ENCODE measurements at regions not wholly inside any gene's neighbourhood (a gene's known extent, or its start where the extent isn't known, plus 50 kb on each side); places are given as distances from the start of the nearest gene placed in this dataset.

DNA sequence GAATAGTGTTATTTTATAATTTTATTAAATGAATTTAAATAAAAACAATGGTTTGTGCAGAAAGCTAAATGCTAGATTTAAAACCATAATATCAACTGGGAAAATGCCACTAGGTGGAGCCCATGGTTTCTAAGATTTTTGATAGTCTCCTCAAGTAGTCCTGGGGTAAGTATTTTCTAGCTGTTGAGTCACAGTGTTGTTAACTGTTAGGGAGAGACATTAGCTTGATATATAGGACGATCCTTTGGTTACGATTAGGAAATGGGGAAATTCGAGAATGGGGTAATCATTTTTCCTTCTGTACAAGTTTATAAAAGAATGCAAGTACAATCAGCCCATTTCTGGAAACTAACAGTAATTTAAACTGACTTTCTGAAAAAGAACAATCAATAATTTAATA, 378.4 kb downstream of the ANKRD50 start:
- peak; percentile 80 for DNase-seq

DNA sequence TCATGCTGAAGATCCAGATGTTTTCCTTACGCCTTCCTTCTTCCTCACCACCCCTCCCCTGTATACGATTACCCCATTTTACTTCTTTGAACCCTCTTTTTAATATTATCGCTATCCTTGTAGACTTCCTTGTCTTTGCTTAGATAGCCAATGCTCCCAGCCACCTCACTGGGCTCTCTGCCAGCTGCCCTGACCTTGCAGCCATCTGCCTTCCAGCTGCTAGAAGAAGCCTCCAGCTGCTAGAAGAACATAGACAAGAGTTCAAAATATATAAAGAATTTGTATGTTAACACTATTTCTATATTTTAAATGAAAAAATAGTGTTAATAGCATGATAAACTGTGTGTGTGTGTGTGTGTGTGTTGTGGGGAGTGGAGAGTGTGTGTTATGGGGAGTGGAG, 374.7 kb downstream of the ANKRD50 start:
- no peak for DNase-seq

DNA sequence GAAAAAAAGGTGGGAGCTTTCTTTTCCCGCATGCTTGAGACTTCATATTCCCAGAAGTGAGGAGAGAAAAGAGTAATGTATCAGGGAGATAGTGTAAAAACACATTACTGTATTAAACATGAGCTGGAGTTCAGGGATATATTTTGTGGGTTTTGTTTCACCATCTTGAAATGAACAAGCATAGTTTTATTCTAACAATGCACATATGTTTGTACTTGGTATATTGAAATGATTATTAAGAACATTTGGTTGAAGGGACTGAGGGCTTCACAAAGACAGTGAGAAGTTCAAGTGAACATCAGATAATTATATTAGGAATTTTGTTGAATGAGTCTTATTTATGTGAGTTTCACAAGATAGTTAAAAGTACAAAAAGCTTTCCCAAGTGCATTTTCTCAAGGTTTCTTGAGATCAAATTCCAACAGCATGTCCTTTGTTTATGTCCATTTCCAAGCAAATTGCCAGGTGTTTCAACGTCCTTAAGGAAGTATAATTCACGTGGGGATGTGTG, 368.8 kb downstream of the ANKRD50 start:
- no peak for DNase-seq

DNA sequence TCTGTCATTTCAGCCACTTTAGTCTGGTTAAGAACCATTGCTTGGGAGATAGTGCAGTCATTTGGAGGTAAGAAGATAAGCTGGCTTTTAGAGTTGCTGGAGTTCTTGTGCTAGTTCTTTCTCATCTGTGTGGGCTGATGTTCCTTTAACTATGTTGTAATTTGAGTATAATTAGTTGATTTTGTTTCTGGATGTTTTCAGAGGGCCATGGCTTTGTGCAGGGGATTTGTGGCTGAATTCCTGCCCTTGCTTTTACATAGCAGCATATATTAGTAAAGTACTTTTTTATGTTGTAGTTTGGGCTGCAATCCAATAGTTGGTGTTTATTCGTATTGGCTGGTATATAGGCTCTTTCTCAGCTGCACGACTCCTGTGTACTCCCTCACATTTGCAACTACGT, 339.6 kb downstream of the ANKRD50 start:
- DNase-seq: no peak

DNA sequence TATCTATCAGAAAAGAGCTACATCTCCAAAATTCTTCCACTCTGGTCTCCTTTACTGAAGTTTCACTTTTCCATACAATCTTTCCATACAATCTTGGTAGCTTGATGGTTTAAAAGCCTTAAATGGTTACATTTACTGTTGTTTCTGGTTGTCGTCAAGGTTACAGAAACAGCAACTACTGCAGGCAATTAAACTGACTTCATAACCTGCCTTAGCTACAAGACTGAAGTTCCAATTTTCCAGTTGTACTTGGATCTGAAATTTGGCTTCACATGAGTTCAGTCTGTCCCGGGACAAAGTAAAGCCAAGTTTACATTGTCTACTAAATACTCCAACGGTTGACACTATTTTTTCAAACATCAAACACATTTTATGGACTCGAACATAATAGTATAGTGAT, 326.4 kb downstream of the ANKRD50 start:
- DNase-seq: no peak

DNA sequence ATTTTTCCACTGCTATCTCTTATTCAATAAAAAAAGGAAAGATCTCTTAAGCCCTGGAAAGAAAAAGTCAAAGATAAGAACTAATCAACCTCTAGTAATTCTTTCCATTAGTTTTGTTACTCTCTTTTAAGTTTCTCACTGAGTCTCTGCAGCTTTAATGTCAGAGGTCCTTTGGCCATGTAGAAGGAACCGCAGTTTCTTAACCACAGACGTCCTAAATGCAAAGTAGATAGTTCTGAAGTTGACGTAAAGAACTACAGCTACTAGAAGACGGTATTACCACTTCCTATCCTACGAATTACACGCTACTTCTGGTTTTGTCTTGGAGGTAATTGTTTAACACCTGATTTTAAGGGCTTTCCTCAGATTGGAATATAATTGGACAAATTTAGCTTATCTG, 325.9 kb downstream of the ANKRD50 start:
- no peak for DNase-seq

DNA sequence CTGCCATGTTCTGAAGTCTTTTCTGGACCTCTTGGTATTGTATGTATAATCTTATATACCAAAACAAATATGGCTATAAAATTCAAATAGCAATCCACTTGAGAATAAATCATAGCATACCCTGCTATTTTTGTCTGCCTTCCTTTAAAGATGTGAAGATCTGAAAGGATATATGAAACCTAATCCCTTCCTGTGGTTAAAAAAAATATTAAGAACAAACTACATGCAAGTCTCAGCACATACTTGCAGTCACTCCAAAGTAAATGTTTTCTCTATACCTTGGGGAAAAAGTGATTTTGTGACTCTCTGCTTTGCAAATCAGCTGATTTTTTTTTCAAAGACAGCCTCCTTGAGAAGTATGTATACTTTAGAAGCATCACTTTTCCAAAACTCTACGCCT, 322.9 kb downstream of the ANKRD50 start:
- peak; percentile 59 for DNase-seq

DNA sequence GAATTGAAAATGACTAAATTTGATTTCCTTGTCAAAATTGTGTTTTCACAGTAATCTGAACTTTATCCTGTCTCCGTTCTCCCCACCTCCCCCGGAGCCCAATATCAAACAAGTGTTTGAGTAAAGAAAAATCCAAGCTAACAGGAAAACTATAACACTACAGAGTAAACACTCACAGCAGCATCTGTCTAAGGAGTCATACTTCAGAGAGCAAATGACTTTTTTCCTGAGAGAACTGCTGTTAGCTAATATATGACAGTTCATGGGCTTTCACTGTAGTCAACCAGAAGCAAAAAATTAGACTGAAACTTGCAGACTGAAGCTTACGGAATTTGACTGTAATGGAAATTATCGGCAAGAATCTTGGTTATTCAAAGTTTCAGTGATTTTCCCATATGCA, 321.7 kb downstream of the ANKRD50 start:
- DNase-seq: no peak

DNA sequence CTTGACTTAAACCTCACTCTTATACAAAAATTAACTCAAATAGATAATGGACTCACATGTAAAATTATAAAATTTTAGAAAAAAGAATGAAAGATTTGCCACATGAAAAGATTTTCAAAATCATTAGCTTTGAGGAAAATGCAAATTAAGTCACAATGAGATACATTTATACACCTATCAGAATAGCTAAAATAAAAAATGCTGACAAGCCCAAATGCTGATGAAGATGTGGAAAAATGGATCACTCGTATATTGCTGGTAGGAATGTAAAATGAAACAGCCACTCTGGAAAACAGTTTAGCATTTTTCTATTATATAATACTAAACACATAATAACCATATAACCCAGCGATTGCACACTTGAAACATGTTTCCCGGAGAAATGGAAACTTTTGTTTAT, 316.2 kb downstream of the ANKRD50 start:
- no peak for DNase-seq

DNA sequence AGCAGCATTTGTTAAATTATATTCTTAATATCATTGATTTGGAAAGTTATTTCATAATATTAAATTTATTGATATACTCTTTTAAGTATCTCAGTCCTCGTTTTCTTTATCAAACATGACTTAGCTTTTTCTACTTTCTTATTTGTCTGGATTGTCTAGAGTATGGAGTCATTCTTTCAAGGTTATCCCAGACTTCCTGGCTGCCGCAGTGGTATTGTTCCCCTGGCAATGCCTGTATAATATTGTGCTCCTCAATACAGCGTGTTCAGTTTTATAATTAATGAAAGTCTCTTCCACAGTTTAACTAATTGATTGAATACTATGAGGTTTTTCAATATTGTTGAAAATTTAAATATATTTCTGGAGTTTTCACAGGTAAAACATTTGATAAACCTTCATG, 310.9 kb downstream of the ANKRD50 start:
- DNase-seq: no peak

DNA sequence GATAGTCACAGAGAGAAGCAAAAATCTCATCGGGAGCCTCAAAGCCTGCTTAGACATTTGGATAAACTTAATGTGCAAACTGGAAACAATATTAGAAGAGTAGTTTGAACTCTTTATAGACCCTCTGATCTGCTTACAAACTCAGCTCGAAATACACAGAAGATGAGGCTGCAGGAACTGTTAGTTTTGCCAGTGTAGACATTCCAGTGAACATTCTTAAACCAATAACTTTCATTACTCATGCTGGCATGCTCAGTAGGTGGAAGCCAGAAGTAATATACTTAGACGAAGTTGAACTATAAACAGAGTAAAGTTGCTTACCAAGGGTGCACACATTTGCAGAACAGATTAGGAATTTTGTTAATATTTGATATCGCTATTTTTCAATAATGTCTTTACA, 303.5 kb downstream of the ANKRD50 start:
- peak; percentile 68 for DNase-seq

DNA sequence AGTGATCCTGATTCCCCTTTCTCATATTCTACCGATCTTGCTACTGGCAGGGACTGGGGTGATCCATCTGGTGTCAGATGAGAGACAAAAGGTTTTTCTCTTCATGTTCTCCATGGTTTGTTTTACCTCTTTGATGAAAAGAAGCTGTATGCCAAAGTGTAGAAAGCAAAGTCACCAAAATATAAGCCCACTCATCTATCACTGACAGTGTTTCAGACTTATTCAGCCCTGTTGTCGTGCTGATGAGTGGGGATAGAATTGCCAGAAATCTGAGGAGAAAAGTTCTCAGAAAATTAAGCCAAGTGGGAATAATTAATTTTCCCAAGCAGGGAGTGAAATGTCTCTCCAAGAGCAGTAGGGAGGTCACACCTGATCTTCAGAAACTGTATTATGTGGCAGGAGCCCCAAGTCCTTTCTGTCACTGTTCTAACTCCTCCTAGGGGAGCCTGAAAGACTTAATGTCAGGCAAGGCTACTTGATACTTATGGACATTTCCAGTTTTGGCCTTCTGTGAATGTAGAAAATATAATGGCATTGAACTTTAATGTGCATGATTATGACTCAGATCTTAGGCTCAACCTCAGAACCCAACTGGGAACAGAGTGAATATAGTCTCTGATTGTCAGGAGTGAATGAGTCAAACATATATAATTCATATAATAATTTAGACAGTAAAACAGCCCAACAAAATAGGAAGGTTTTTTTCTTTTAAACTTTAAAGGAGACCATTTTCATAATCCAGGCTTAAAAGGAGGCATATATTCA, 298.1 kb downstream of the ANKRD50 start:
- peak; percentile 75 for DNase-seq

DNA sequence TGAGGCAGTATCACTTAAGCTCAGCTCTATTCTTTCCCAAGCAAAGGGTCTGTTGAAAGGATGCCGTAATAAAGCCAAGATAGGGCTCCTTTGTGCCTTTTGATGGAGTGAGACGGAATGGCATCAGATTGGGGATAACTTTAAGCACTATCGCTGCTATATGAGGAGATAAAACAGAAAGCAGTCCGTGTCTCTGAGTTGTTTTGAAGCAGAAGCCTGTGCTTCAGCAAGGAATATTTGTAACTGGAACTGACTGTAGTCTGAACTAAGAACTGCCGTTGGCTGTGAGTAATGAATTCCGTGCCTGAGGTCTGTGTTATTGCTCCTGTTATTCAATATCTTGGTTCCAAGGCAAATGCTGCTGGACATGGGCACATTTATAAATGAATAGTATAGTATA, 297.4 kb downstream of the ANKRD50 start:
- DNase-seq: peak; percentile 68

DNA sequence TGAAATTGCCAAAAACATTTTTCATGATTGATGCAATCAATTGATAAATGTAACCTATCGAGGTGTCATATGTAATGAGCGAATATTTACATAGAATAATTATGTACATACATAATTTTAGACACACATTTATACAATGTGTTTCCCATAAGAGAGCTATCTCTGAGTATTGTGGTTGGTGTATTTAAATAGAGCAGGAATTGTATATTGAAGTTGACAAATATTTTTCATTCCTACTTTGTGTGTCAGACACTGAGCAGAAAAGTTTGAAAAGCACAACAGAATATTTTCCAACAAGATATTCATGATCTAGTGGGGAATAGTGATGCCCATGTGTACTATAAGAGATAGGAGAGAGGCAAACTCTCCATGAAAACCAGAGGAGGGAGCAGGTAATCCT, 295.2 kb downstream of the ANKRD50 start:
- no peak for DNase-seq

DNA sequence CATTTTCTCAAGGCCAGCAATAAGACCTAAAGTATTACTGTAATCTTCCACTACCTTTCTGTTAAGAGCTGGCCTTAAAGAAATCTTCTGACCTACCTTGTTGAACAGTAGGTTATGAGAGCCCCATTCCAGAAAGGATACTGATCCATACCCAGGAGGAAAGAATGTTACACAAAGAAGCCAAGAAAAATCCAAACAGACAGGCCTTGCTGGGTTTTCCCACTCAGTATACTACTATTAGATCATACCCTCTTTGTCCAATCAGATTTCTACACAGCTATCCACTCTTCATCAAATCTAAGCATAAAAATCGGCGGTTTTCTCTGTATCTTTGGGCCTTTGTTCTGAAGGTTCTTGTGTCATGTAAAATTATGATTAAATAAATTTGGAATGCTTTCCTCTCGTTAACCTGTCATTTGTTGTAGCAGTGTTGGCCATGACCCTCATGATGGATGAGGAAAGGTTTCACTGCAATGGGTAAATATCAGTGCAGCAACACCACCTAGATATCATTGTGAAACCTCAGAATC, 292.3 kb downstream of the ANKRD50 start:
- no peak for DNase-seq

DNA sequence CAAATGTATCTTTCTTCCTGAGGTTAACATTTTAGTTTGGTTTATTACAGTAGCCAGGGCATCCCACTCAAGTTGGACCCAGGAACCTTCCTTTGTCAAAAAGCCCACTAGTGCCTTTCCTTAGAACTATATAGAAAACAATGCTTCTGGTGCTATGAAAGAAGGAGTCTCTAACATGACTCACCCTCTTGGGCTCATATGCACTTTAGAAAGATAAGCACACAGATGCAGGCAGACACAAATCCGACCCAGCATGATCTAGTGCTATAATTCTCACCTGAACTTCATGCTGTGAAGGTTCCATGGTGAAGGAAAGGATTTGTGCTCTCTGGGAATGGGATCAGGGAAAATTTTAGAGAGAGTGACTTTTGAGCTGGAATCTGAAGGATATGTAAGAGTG, 289.4 kb downstream of the ANKRD50 start:
- peak; percentile 46 for DNase-seq

DNA sequence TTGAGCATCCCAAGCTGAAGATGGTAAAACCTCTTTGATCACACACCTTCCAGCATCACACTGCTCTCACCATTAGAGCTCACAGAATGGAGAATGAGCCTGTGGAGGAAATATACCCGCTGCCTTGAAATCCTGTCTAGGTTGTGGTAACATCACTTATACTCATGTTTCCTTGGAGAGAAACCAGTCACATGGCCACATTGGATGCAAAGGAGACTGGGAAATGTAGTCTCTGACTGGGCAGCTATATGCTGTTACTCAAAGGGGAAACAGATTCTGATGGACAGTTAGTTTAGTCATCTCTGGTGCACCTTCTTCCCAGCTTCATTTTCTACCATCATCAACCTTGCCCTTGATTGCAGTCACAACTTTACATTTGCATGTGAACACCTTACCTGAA, 286.3 kb downstream of the ANKRD50 start:
- DNase-seq: no peak

DNA sequence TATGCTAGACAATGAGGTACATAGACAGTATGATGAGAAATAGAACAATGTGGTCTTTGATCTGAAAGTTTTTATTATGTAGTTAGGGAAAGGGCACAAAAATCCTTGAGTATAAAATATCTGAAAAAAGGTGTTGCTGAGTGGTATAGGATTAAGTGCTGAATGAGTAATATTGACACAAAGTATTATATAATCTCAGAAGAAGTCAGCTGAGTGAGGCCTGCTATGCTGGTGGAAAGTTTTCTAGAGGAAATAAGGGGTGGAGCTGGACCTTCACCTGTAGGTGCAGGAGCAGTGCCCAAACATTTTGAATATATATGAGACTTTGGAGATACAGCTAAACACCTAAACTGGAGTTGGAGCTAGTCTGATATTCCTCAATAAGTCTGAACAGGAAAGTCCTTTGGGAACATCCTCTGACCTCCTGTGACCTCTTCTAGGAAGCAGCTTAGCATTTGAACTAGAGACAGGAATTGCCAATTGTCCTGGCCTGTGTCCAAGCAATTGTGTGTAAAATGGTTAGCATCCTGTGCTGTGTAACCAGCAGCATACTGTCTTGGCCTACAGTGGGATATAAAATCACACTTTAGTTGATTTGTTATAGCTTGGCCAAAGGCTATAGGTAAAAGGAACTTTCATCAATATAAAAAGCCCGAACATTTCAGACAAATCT, 285.3 kb downstream of the ANKRD50 start:
- no peak for DNase-seq

DNA sequence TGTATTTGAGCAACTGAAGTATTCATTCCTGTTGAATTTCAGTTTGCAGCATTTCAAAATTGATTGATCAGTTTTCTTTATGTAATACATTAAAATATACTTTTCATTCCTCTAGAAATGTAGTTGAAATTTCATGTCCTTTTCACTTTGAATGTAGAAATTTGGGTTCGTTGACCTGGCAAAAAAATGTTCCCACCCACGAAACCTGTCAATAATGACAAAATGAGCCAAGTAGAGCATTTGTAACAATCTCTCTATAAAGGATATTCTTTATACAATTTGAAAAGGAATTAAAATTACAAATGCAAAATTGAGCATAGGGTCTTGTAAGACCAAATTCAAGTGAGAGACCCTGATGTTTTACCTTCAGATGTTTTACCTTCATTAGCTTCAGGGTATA, 283.9 kb downstream of the ANKRD50 start:
- DNase-seq: no peak

DNA sequence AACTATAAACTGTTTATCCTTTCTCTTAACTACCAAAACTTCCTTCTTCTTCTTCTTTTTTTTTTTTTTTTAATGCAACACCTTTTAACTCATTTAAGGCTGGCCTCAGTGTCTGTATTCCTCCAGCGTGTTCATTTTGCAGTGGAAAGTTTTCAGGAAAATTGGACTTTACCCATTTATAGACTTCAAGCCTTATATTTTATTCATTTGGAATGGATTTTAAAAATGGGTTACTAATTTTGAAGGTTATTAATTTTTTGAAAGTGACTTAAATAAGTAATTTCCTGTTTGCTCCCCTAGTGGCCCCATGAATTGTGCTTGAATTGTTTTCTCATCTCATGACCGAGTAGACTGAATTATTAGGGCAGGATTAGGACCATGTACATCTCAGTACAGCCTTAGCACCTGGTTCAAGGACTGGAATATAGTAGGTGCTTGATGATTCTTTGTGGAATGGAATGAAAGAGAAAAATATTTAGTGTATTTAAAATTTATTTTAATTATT, 282.7 kb downstream of the ANKRD50 start:
- DNase-seq: no peak

DNA sequence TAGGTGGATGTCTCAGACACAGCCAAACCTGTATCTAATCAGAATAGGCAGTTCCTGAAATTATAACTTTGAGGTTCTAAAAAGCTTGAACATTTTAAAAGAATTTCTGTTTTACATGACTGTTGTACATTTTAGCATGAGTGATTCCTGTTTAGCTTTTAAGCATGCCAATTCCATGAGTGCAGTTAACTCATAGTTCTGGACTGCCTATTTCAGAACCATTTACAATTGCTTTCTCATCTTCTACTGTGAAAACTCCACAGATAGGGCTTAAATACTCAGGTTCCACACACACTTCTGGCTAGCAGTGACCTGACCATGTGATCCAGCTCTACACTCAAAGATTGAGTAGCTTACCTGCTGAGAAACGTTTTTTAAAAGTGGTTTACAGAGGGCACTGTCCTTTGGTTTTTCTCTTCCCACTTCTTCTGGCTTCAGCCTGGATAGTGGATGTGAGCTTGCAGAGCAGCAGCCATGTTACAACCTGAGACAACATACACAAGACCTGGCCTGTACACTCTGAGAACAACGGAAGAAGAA, 280.8 kb downstream of the ANKRD50 start:
- peak; percentile 49 for DNase-seq

DNA sequence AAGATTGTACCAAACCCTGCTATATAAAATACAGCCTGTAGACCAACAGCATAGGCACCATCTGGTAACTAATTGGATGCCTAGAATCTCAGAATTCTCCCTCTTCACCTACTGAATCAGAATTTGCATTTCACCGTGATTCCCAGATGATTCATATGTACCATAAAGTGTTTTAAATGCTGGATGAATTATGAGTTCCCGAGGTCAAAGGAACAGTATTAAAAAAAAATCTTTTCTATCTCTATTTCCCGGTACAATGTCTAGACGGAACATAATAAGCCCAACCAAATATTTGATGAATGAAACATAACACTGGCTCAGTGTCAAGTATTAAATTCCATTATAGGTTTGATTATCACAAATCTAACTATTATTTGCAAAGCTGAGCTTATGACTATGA, 280.0 kb downstream of the ANKRD50 start:
- peak; percentile 81 for DNase-seq

DNA sequence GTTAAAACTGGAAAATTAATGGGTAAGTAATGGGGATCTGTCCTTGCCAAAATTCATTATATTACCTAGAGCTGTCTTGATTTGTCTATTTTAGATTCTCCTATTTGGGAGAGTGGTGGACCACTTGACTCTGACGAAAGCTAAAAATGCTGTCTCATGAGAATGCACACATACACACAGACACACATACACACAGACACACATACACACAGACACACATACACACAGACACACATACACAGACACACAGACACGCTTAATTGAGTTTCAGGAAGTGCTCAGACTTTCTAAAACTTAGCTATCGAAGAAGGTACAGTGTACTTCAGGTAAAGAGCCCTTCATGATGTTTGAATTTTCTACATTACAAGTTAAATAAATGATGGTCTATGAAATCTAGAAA, 279.5 kb downstream of the ANKRD50 start:
- no peak for DNase-seq

DNA sequence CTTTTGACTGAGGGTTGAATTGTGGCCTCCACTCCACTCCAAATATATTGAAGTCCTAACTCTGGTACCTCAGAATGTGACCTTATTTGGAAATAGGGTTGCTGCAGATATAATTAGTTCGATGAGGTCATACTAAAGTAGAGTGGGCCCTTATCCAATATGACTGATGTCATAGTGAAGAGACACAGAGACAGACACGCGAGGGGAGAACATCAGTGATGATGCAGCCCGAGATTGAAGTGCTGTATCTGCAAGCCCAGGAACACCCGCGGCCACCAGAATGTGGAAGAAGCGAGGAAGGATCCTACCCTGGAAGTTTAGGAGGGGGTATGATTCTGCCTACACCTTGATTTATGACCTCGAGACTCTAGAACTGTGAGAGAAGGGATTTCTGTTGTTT, 279.0 kb downstream of the ANKRD50 start:
- peak; percentile 48 for DNase-seq
